ENCODE measurements at regions not wholly inside any gene's neighbourhood (a gene's known extent, or its start where the extent isn't known, plus 50 kb on each side); places are given as distances from the start of the nearest gene placed in this dataset.

DNA sequence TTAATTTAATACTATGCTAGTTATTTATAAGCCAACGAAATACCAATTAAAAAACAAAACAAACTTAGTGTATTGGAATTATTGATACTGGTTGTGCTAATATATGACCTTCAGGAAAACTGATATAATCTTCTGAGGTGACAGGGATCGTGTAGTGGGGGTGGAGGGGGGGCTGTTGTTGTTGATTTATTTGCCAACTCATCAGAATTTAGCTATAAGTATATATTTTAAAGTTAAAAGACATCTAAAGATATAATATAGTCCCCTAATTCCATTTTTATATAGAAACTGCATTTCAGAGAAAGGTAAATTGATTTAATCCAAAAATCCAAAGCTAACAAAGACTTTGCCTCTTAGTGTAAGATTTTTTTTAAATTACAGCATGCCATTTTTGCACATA lies 210.5 kb downstream of the LRRK2 start:
- H3K9me3 ChIP-seq: no peaks in the 10 kb centered on the region
- H3K27ac ChIP-seq (ENCODE audit: low read depth in 2 of 2, low read length in 1 of 2): no peak overlapping the region
- ChIA-PET POLR2A (no interaction called here), CTCF (interaction anchor here (2.3 kb wide), 1 partner anchor 11 kb away, joined by 6 read pairs; no protein-coding TSS in a partner anchor)
- H4K20me1 ChIP-seq (ENCODE audit: insufficient read depth): no peaks in the 10 kb centered on the region
- DNase-seq: no peak
- no peak overlapping the region for H3K4me3 ChIP-seq (ENCODE audit: low read depth in 2 of 2, low read length in 1 of 2)
- 9% methylated on average over 2 of the region's 2 CpGs for WGBS (ENCODE audit: low lambda C conversion rate)
- no peak overlapping the region for H3K4me2 ChIP-seq
- H3F3A ChIP-seq (replicated peaks; ENCODE audit: insufficient read depth): no peaks in the 10 kb centered on the region
- no peaks in the 10 kb centered on the region for H3K36me3 ChIP-seq (replicated peaks in 1 of 2; ENCODE audit: control insufficient read depth in 1 of 2, insufficient read depth in 2 of 2, low read length in 1 of 2)
- no peak overlapping the region for H2AFZ ChIP-seq (ENCODE audit: low read depth)
- H3K9me2 ChIP-seq: no peaks in the 10 kb centered on the region
- TF ChIP-seq, protein P1, sequence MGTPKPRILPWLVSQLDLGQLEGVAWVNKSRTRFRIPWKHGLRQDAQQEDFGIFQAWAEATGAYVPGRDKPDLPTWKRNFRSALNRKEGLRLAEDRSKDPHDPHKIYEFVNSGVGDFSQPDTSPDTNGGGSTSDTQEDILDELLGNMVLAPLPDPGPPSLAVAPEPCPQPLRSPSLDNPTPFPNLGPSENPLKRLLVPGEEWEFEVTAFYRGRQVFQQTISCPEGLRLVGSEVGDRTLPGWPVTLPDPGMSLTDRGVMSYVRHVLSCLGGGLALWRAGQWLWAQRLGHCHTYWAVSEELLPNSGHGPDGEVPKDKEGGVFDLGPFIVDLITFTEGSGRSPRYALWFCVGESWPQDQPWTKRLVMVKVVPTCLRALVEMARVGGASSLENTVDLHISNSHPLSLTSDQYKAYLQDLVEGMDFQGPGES (IDR thresholded peaks at IDR 0.05; ENCODE audit: low read depth, low read length): no peak
- TF ChIP-seq, protein P2, sequence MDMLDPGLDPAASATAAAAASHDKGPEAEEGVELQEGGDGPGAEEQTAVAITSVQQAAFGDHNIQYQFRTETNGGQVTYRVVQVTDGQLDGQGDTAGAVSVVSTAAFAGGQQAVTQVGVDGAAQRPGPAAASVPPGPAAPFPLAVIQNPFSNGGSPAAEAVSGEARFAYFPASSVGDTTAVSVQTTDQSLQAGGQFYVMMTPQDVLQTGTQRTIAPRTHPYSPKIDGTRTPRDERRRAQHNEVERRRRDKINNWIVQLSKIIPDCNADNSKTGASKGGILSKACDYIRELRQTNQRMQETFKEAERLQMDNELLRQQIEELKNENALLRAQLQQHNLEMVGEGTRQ (IDR thresholded peaks at IDR 0.05; ENCODE audit: borderline replicate concordance, low read depth, low read length): no peak
- TF ChIP-seq POLR2AphosphoS5 (IDR thresholded peaks at IDR 0.05; ENCODE audit: low read depth, low read length) (no peak), MEF2A (IDR thresholded peaks at IDR 0.05; ENCODE audit: borderline replicate concordance, low read depth) (no peak), ELF1 (IDR thresholded peaks at IDR 0.05) (no peak)
- TF ChIP-seq, protein P3, sequence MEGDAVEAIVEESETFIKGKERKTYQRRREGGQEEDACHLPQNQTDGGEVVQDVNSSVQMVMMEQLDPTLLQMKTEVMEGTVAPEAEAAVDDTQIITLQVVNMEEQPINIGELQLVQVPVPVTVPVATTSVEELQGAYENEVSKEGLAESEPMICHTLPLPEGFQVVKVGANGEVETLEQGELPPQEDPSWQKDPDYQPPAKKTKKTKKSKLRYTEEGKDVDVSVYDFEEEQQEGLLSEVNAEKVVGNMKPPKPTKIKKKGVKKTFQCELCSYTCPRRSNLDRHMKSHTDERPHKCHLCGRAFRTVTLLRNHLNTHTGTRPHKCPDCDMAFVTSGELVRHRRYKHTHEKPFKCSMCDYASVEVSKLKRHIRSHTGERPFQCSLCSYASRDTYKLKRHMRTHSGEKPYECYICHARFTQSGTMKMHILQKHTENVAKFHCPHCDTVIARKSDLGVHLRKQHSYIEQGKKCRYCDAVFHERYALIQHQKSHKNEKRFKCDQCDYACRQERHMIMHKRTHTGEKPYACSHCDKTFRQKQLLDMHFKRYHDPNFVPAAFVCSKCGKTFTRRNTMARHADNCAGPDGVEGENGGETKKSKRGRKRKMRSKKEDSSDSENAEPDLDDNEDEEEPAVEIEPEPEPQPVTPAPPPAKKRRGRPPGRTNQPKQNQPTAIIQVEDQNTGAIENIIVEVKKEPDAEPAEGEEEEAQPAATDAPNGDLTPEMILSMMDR (IDR thresholded peaks at IDR 0.05): no peak
- TF ChIP-seq, protein P4, sequence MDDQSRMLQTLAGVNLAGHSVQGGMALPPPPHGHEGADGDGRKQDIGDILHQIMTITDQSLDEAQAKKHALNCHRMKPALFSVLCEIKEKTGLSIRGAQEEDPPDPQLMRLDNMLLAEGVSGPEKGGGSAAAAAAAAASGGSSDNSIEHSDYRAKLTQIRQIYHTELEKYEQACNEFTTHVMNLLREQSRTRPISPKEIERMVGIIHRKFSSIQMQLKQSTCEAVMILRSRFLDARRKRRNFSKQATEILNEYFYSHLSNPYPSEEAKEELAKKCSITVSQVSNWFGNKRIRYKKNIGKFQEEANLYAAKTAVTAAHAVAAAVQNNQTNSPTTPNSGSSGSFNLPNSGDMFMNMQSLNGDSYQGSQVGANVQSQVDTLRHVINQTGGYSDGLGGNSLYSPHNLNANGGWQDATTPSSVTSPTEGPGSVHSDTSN (IDR thresholded peaks at IDR 0.05): no peak
- H3K27me3 ChIP-seq (ENCODE audit: insufficient read depth): no peaks in the 10 kb centered on the region
- H3K4me1 ChIP-seq (ENCODE audit: control insufficient read depth in 1 of 2, insufficient read depth in 2 of 2, low read depth in 1 of 2, low read length in 1 of 2): no peaks in the 10 kb centered on the region
- H3K9ac ChIP-seq: no peak overlapping the region
- no peaks in the 10 kb centered on the region for H3K79me2 ChIP-seq (ENCODE audit: insufficient read depth)

DNA sequence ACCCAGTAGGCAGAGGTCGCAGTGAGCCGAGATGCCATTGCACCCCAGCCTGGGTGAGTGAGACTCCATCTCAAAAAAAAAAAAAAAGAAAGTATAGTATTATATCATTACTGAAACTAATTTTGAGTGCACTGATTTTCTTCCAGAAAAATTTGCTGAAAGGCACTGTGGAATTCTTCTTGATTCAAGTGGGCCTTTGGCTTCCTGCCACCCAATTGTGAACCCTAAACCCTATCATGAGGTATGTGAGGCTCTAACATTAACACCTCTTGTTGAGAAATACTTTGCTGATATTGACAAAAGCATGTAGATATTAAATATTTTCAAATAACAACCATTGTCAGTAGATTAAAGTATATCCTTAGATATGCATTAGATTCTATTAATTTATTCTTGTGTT lies 211.2 kb downstream of the LRRK2 start:
- no peak for TF ChIP-seq SIN3A (IDR thresholded peaks at IDR 0.05; ENCODE audit: borderline replicate concordance, low read depth, low read length)
- TF ChIP-seq GATA2 (CRISPR knock-in tag; IDR thresholded peaks at IDR 0.05): no peak
- H2AFZ ChIP-seq (ENCODE audit: low read depth): no peak overlapping the region
- no peaks in the 10 kb centered on the region for H3K9me3 ChIP-seq
- H3K27me3 ChIP-seq (ENCODE audit: insufficient read depth): no peaks in the 10 kb centered on the region
- no peak overlapping the region for H3K9ac ChIP-seq
- H4K20me1 ChIP-seq (ENCODE audit: insufficient read depth): no peaks in the 10 kb centered on the region
- H3K27ac ChIP-seq (ENCODE audit: low read depth in 2 of 2, low read length in 1 of 2): no peak overlapping the region
- ChIA-PET POLR2A (no interaction called here), CTCF (no interaction called here)
- no peaks in the 10 kb centered on the region for H3K4me1 ChIP-seq (ENCODE audit: control insufficient read depth in 1 of 2, insufficient read depth in 2 of 2, low read depth in 1 of 2, low read length in 1 of 2)
- 65% methylated on average over 2 of the region's 2 CpGs for WGBS (ENCODE audit: low lambda C conversion rate)
- no peaks in the 10 kb centered on the region for H3K9me2 ChIP-seq
- H3K4me2 ChIP-seq: no peak overlapping the region
- H3F3A ChIP-seq (replicated peaks; ENCODE audit: insufficient read depth): no peaks in the 10 kb centered on the region
- H3K4me3 ChIP-seq (ENCODE audit: low read depth in 2 of 2, low read length in 1 of 2): no peak overlapping the region
- no peak for DNase-seq
- H3K36me3 ChIP-seq (replicated peaks in 1 of 2; ENCODE audit: control insufficient read depth in 1 of 2, insufficient read depth in 2 of 2, low read length in 1 of 2): no peaks in the 10 kb centered on the region
- H3K79me2 ChIP-seq (ENCODE audit: insufficient read depth): no peaks in the 10 kb centered on the region
